ENCODE measurements at regions not wholly inside any gene's neighbourhood (a gene's known extent, or its start where the extent isn't known, plus 50 kb on each side); places are given as distances from the start of the nearest gene placed in this dataset.
"Not testable (repeated sequence)": the region's sequence is repeated elsewhere in the genome, so short reads cannot be mapped to it uniquely, and the experiment has no call there.

- DNase-seq (ENCODE audit: low read depth): no peak
Measured at GRCh38 chr5:135117590-135117989, 83.6 kb upstream of the PITX1 start.

- no peak for DNase-seq (ENCODE audit: low read depth)
Measured at GRCh38 chr5:135116160-135116561, 82.1 kb upstream of the PITX1 start.

- no peak for DNase-seq (ENCODE audit: low read depth)
Measured at GRCh38 chr5:135115591-135115990, 81.6 kb upstream of the PITX1 start.

- no peak for DNase-seq (ENCODE audit: low read depth)
Measured at GRCh38 chr5:135114759-135115158, 80.7 kb upstream of the PITX1 start.

- DNase-seq (ENCODE audit: low read depth): no peak
Measured at GRCh38 chr5:135112008-135112725, 78.1 kb upstream of the PITX1 start.

- DNase-seq (ENCODE audit: low read depth): no peak
Measured at GRCh38 chr5:135110785-135111596, 77.0 kb upstream of the PITX1 start.

- no peak for DNase-seq (ENCODE audit: low read depth)
Measured at GRCh38 chr5:135108992-135109391, 75.0 kb upstream of the PITX1 start.

GRCh38 chr5:135108569-135108968 lies 74.5 kb upstream of the PITX1 start:
- DNase-seq (ENCODE audit: low read depth): no peak

- no peak for DNase-seq (ENCODE audit: low read depth)
Measured at GRCh38 chr5:135107986-135108385, 74.0 kb upstream of the PITX1 start.

GRCh38 chr5:135106610-135107471 lies 72.8 kb upstream of the PITX1 start:
- no peak for DNase-seq (ENCODE audit: low read depth)

- DNase-seq (ENCODE audit: low read depth): no peak
Measured at GRCh38 chr5:135106136-135106535, 72.1 kb upstream of the PITX1 start.

- DNase-seq (ENCODE audit: low read depth): no peak
Measured at GRCh38 chr5:135105105-135105484, 71.1 kb upstream of the PITX1 start.

GRCh38 chr5:135103575-135103853 lies 69.5 kb upstream of the PITX1 start:
- no peak for DNase-seq (ENCODE audit: low read depth)

- DNase-seq (ENCODE audit: low read depth): no peak
Measured at GRCh38 chr5:135102716-135103574, 68.9 kb upstream of the PITX1 start.

GRCh38 chr5:135100431-135100830 lies 66.4 kb upstream of the PITX1 start:
- no peak for DNase-seq (ENCODE audit: low read depth)

GRCh38 chr5:135100011-135100410 lies 66.0 kb upstream of the PITX1 start:
- DNase-seq (ENCODE audit: low read depth): no peak

- DNase-seq (ENCODE audit: low read depth): no peak
Measured at GRCh38 chr5:135097390-135097789, 63.4 kb upstream of the PITX1 start.

- DNase-seq (ENCODE audit: low read depth): no peak
Measured at GRCh38 chr5:135095871-135096270, 61.8 kb upstream of the PITX1 start.

- no peak for DNase-seq (ENCODE audit: low read depth)
Measured at GRCh38 chr5:135095052-135095715, 61.2 kb upstream of the PITX1 start.

- no peak for DNase-seq (ENCODE audit: low read depth)
Measured at GRCh38 chr5:135094339-135095051, 60.5 kb upstream of the PITX1 start.

- DNase-seq (ENCODE audit: low read depth): not testable (repeated sequence)
Measured at GRCh38 chr5:135093483-135093882, 59.5 kb upstream of the PITX1 start.
